Kidney epithelial cell (primary cell): ENCODE measurements at regions not wholly inside any gene's neighbourhood (a gene's known extent, or its start where the extent isn't known, plus 50 kb on each side); places are given as distances from the start of the nearest gene placed in this dataset.

Source experiments
- DNase-seq: peaks from one replicate; pipeline ENCODE4 v3.0.0-alpha.2; 2010; ENCODE audit warnings: low read depth
- H3K27me3 ChIP-seq: 2 replicates; pipeline ENCODE4 v1.6.0; 2011; ENCODE audit warnings: low read length; ENCODE audit not compliant: control insufficient read depth, insufficient read depth
- H3K36me3 ChIP-seq: 2 replicates; pipeline ENCODE4 v1.5.1; 2011; ENCODE audit warnings: low read length; ENCODE audit not compliant: control insufficient read depth, insufficient read depth
- H3K4me3 ChIP-seq: 2 replicates; pipeline ENCODE4 v1.5.1; 2011; ENCODE audit warnings: low read depth, mild to moderate bottlenecking, control low read depth, low read length
- CTCF ChIP-seq: IDR thresholded peaks from 2 replicates; pipeline ENCODE4 v1.5.1; 2011; ENCODE audit warnings: mild to moderate bottlenecking, moderate library complexity, low read length, control low read depth, inconsistent platforms; ENCODE audit not compliant: insufficient read depth, poor library complexity, severe bottlenecking

DNA sequence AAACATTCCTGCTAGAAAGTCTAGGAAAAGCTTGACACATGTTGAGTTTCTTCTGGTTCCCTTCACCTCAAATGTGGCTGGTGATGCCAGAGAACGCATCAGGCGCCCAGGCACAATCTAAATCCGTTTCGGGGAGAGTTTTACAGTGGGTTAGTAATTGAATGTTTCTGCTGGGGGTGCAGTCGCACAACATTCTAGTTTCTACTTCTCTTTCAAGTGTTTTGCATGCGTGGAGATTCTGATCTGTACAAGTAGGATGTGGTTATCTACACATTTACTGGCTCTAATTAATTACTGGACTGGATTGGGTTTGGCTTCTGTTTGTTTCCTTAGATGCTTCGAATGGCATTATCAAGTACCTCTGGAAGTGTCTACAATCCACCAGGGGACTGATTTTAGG lies 173.8 kb downstream of the TMEM26 start:
- Histone ChIP-seq H3K4me3 (no peak overlapping the region), H3K36me3 (no peaks in the 10 kb centered on the region), H3K27me3 (no peaks in the 10 kb centered on the region)
- no peak for TF ChIP-seq CTCF
- no peak for DNase-seq

GRCh38 chr10:61278556-61278955 lies 174.6 kb downstream of the TMEM26 start:
- no peak overlapping the region for H3K4me3 ChIP-seq
- H3K36me3 ChIP-seq = no peaks in the 10 kb centered on the region

GRCh38 chr10:61272781-61273180 lies 180.4 kb downstream of the TMEM26 start:
- DNase-seq = no peak

More at GRCh38 chr10:61278556-61278955, 174.6 kb downstream of the TMEM26 start:
- no peak for DNase-seq
- H3K27me3 ChIP-seq = no peaks in the 10 kb centered on the region
- no peak for TF ChIP-seq CTCF

GRCh38 chr10:61271127-61271780 lies 181.9 kb downstream of the TMEM26 start:
- peak; percentile 11 for TF ChIP-seq CTCF
- peak; percentile 31 for DNase-seq
- Histone ChIP-seq H3K27me3 (no peaks in the 10 kb centered on the region), H3K36me3 (no peaks in the 10 kb centered on the region), H3K4me3 (no peak overlapping the region)

More at GRCh38 chr10:61272781-61273180, 180.4 kb downstream of the TMEM26 start:
- Histone ChIP-seq H3K4me3 (no peak overlapping the region), H3K36me3 (no peaks in the 10 kb centered on the region), H3K27me3 (no peaks in the 10 kb centered on the region)
- no peak for TF ChIP-seq CTCF

DNA sequence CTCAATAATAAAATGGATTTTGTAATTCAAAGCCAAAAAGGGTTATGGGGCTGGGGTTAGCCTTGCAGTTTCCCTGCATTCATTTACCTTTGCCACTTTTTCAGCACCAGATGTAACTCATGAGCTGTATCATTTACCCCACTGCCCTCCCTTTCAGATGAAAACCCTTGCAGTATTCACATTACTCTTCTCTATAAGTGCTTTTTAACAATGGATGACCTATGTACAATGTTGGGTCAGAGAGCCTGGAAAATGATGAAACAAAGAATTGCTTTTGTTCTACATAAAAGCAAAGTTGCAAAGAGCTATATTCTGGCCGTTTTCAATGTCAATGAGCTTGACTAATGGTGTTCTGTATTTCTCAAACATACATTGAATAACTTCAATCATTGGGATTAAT lies 189.7 kb downstream of the TMEM26 start:
- DNase-seq = no peak
- H3K36me3 ChIP-seq = no peaks in the 10 kb centered on the region
- H3K27me3 ChIP-seq = no peaks in the 10 kb centered on the region
- H3K4me3 ChIP-seq = no peak overlapping the region
- no peak for TF ChIP-seq CTCF
